ENCODE measurements at regions not wholly inside any gene's neighbourhood (a gene's known extent, or its start where the extent isn't known, plus 50 kb on each side); places are given as distances from the start of the nearest gene placed in this dataset.

DNA sequence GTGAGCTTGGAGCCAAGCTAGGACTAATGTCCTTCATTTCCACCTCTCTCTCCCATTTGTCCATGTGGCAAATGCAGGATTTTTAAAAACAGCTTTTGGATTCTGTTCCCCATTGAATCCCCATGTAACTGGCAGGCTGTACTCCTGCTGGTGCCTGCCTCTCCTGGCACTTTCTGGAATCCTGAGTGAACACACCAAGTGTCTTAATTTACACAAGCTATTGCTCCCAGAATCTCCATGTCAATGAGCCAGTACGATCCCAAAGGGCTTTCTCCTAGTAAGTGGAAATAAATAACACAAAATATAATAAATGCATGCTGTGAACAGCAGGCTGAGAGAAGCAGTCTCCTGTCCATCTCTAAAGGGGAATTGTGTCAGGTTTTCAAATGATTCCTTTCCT is 88.4 kb upstream of the WWC1 start:
- TF ChIP-seq, protein P1, sequence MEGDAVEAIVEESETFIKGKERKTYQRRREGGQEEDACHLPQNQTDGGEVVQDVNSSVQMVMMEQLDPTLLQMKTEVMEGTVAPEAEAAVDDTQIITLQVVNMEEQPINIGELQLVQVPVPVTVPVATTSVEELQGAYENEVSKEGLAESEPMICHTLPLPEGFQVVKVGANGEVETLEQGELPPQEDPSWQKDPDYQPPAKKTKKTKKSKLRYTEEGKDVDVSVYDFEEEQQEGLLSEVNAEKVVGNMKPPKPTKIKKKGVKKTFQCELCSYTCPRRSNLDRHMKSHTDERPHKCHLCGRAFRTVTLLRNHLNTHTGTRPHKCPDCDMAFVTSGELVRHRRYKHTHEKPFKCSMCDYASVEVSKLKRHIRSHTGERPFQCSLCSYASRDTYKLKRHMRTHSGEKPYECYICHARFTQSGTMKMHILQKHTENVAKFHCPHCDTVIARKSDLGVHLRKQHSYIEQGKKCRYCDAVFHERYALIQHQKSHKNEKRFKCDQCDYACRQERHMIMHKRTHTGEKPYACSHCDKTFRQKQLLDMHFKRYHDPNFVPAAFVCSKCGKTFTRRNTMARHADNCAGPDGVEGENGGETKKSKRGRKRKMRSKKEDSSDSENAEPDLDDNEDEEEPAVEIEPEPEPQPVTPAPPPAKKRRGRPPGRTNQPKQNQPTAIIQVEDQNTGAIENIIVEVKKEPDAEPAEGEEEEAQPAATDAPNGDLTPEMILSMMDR (IDR thresholded peaks at IDR 0.05) = no peak

DNA sequence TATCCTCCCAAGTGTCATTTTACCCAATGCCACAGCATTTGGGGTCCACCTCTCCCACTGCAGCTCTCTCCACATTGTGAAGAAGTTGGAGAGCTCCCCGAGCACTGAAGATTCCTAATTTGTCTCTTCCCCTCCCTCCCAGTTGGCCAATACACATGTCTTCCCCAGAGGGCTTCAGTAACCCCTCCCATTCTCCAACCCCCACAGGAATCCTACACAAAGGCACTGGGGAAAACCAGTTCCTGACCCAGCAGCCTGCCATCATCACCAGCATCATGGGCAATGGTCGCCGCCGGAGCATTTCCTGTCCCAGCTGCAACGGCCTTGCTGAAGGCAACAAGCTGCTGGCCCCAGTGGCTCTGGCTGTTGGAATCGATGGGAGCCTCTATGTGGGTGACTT is 87.3 kb upstream of the WWC1 start:
- TF ChIP-seq, protein P1 (IDR thresholded peaks at IDR 0.05) = no peak

DNA sequence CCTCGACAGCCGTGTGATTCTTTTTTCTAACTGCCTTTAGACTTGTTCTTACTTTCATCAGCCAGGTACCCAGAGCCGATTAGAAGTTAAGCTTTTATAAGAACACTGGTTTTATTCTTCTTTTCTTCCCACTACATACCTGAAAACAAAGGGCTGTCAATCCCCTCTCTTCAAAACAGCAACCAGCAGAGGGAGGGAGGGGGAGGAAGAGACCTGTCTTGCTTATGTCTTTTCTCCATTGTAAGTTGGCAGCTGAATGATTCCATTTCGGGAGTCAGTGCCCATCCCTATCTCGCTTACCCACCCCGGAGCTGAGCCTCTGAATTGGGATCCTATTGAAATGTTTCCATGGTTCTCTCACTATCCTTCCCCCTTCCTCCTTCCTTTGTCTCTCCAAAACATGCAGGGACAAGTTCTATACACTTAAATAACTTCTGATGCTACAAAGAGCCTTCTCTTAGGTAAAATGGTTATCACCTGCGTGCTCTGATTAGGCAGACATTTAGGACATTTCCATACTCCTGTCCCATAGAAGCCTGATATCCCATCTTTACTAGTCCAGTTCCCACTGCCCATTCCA is 83.9 kb upstream of the WWC1 start:
- TF ChIP-seq, protein P1 (IDR thresholded peaks at IDR 0.05) = no peak

DNA sequence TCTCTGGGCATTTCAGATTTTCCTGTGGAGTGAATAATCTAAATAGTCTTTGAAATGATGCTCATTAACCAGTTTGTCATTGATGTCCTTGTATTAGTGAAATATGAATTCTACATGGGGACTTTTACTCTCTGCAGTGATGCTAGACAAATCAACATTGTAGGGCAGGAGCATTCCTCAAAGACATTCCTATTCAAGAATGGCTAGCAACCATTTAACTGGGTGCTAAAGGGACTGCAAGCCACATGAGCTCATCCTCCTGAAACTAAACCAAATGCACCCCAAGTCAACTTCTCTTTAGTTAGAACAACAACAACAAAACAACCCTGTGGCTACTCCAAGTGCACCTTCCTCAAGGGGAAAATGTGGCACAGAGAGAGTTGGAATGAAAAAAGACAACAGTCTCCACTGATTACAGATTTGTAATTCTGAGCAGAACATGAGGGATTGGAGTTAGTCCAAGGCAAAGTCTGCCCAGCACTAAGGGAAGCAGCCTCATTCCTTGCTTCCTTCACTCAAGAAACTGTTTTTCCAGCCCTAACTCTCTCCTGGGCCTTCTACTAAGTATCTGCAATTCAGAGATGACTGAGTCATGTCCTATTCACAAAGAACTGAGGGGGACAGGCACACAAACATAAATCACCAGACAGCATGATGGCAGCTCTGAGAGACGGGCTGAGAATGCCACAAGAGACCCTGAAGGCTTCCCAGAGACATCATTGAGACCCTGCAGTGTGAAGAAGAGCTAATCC is 82.0 kb upstream of the WWC1 start:
- TF ChIP-seq, protein P1 (IDR thresholded peaks at IDR 0.05) = no peak

DNA sequence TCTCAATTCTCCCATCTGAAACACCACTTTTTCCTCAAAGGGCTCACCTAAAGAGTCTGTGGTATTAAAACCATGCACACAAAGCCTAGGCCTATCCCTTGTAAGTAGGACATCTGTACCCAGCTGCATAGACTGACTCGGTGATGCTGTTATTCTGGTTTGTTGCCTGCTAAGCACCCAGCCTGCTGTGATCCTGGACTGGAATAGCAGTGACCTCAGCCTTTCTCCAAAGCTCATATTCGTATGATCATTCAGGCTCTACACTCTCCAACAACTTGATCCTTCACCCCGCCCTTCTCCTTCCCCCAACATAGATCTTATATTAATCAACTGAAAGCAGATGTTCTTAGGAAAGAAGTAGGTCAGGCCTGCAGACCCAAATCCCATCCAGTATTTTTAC is 81.4 kb upstream of the WWC1 start:
- TF ChIP-seq, protein P1 (IDR thresholded peaks at IDR 0.05) = no peak

DNA sequence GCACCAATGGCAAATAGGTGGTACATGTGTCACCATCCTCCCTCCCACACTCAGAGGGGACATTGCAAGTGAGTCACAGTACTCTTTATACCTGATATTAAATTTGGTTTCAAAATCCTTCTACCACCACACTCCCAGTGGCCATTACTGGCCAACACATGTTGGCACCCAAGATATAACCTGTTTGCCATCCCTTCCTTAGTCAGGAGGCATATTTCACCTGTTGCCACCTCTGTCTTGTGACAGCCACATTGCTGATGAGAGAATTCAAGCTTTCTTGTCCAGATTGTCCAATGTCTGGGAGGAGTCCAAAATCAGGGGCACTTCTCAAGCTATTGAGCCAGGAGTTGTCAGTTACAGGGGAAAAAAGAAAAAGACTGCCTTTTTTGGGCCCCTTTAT is 80.2 kb upstream of the WWC1 start:
- TF ChIP-seq, protein P1 (IDR thresholded peaks at IDR 0.05) = no peak

DNA sequence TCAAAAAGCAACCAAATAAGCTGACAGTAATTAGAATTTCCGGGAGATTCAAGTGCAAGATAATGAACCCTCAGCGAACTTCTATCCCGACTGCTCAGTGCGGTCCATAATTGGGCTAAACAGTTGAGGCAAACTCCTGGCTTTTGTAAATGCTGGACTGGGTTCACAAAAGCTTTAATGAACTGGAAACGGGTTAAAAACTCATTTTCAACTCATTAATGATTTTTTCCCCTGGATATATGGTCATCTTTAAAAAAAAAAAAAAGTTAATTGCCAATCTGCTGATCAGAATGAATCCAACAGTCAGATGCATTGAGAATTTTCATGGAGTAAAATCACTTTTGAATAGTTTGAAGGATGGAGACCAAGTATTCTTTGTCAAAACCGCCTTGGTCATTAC is 79.5 kb upstream of the WWC1 start:
- TF ChIP-seq, protein P1 (IDR thresholded peaks at IDR 0.05) = no peak

Measured in LNCAP (cell line).